Adrenal gland (tissue), 5 donors: ENCODE measurements at regions not wholly inside any gene's neighbourhood (a gene's known extent, or its start where the extent isn't known, plus 50 kb on each side); places are given as distances from the start of the nearest gene placed in this dataset.

Experiments
- POLR2A ChIP-seq, 2 donors: fragments of 450-650 bp; IDR thresholded peaks; one replicate each; pipeline ENCODE4 v1.6.1; 2017; ENCODE audit warnings: antibody characterized with exemption in 2 of 2, mild to moderate bottlenecking in 2 of 2, moderate library complexity in 1 of 2
- TF ChIP-seq, protein P1 (sequence below), 6 experiments: fragments of 450-650 bp in 4 of 6; fragments of 200-600 bp in 2 of 6; sonication (generic) in 1 of 6; IDR thresholded peaks; 1 replicate in 5 of 6; 2 replicates in 1 of 6; pipeline versions ENCODE4 v1.5.1 to v1.8.0; 2016 to 2021; ENCODE audit warnings: antibody characterized with exemption in 6 of 6, mild to moderate bottlenecking in 2 of 6, moderate library complexity in 1 of 6
- donor health status: DM: no; HTN: no; CAD: no.

- TF ChIP-seq POLR2A (IDR thresholded peaks at IDR 0.05) = no peak
- TF ChIP-seq, protein P1, sequence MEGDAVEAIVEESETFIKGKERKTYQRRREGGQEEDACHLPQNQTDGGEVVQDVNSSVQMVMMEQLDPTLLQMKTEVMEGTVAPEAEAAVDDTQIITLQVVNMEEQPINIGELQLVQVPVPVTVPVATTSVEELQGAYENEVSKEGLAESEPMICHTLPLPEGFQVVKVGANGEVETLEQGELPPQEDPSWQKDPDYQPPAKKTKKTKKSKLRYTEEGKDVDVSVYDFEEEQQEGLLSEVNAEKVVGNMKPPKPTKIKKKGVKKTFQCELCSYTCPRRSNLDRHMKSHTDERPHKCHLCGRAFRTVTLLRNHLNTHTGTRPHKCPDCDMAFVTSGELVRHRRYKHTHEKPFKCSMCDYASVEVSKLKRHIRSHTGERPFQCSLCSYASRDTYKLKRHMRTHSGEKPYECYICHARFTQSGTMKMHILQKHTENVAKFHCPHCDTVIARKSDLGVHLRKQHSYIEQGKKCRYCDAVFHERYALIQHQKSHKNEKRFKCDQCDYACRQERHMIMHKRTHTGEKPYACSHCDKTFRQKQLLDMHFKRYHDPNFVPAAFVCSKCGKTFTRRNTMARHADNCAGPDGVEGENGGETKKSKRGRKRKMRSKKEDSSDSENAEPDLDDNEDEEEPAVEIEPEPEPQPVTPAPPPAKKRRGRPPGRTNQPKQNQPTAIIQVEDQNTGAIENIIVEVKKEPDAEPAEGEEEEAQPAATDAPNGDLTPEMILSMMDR (IDR thresholded peaks at IDR 0.05) = no peak
Measured at GRCh38 chr13:89514534-89515312, 1832.8 kb upstream of the MIR17HG start.
